Fibroblast of the conjunctiva (primary cell): ENCODE measurements at regions not wholly inside any gene's neighbourhood (a gene's known extent, or its start where the extent isn't known, plus 50 kb on each side); places are given as distances from the start of the nearest gene placed in this dataset.

Experiments used
- DNase-seq: peaks from one replicate; pipeline ENCODE4 v3.0.0-alpha.2; 2010; ENCODE audit warnings: low read depth

GRCh38 chr5:145506185-145506850, 328.8 kb downstream of the PRELID2 start:
- DNase-seq = no peak

- DNase-seq = no peak
These were observed 332.2 kb downstream of the PRELID2 start for GRCh38 chr5:145502906-145503305.

GRCh38 chr5:145500710-145501109, 334.4 kb downstream of the PRELID2 start:
- no peak for DNase-seq

DNA sequence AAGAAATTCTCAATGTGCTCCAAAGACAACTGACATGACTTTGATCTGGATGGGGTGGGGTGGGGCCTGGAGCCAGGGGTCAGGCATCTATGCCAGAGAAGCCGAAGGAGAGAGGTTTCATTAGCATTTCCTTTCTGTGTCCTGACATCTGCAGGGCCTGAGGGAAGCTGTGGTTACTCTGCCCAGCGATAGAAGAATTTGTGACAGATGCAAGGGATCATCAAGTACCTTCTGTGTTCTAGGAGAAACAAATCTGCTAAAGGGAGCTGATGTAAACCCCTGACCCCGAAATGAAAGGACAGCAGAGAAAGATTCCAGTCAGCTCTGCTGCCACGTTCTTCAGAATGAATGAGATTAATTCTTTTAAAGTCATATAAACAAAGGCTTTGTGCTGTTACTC, 335.7 kb downstream of the PRELID2 start:
- peak; percentile 45 for DNase-seq

GRCh38 chr5:145497052-145497451, 338.1 kb downstream of the PRELID2 start:
- DNase-seq = no peak

DNA sequence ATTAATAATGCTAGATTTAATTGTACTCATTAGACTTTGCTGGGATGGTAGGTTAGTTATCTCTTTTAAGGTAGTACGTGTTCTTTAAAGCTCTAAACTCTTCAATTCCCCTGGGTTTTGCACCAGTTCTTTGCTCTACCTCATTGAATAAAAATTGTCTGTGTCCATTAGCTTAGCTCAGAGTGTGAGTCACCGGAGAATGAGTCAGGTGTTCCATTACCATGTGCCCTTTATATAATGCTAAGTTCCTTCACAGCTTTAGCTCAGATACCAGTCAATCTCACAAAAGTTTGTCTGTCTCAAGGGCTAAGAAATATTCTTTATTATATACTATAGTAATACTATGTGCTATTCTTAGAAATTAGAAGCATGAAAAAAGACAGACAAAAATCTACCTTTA, 339.4 kb downstream of the PRELID2 start:
- DNase-seq = peak; percentile 93

DNA sequence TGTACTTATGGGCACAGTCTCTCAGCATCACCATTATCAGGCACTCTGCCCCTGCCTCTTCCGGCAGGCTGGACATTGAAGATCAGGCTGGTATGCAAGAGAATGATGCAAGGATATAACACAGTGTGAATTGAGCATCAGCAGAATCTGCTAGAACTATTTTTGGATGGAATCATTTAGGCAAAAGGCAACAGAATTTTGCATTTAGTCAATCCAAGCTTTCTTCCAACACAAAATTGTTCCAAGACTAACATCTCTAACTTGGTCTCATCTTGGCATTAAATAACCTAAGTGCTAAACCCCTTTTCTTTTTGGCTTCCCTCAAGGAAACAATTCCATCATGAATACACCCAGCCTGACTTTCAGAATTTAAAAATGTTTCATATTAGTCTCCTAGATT, 339.9 kb downstream of the PRELID2 start:
- DNase-seq = peak; percentile 65

DNA sequence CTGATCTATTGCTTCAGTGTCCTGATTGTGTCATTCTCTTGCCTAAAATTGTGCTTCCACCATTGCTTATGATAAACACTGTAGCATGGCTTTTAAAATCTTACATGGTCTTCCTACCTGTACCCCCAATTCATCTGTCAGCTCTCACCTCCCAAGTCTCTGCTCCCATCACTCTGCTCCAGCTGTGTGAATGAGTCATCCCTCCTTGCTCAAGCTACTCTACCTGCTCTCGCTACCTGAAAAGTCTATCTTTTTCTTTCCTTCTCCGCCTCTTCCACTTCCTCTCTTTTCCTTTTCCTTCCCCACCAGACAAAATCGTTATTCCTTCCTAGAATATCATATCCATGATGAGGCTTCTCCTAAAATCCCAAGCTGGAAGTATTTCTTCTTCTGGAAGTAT, 341.7 kb downstream of the PRELID2 start:
- DNase-seq = no peak

- no peak for DNase-seq
These were observed 345.6 kb downstream of the PRELID2 start for GRCh38 chr5:145489516-145489915.

DNA sequence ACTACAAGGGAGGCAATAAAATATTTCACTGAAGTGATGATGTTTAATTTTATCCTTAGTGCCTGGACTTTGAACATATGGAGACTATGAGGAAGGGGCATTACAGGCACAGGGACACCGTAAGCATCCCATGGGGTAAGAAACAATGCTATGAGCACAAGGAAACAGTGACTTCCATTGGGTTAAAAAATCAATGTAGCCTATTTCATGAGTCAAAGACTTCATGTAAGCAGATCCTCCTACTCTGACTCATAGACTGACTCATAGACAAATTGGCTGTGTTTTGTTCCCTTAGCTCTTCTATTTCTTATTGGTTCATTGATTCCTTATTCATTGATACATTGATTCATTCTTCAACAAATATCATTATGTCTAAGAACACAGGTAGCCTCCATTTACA, 351.0 kb downstream of the PRELID2 start:
- no peak for DNase-seq

- DNase-seq = no peak
These were observed 351.9 kb downstream of the PRELID2 start for GRCh38 chr5:145483212-145483611.

DNA sequence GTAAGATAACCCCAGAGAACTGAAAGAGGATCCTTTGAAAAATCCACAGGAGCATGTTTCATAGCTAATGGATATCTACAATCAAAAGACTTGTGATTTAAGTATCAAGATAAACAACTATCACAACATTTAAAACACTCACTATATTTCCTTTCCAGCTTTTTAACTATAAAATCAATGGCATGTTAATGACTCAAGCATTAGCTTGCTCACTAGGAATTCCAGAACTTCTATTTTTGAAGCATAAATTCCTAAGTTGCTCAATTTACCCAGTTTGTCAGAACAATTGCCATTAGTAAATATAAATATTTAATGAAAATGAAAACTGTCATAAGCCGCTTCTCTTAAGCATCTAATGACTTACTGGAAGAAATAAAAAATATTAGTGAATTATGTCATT, 355.3 kb downstream of the PRELID2 start:
- DNase-seq = no peak

- no peak for DNase-seq
These were observed 355.9 kb downstream of the PRELID2 start for GRCh38 chr5:145479271-145479670.

GRCh38 chr5:145478651-145479050, 356.5 kb downstream of the PRELID2 start:
- DNase-seq = no peak

DNA sequence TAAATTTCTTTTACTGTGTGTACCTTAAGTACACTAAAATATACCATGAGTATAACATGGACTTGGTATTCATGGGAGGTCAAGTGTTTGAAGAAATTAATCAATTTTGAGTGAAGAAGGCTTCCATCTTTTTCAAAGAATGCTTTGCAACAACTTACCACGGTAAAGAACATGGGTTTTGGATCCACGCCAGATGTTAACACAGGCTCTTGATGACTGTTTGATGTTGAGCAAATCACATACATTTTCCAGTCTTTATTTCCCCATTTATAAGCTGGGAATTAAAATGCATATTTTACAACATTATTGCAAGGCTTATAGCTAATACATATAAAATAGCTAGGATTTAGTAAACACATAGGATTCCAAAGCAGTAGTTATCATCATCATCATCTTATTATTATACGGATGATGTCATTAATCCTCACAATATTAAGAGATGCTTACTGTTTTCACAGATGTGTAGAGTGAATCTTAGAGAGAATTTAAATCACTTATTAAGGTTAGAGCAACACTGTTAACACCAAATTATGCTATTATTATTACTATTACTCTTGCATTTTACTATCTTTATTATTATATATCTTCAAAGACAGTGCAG, 362.0 kb downstream of the PRELID2 start:
- no peak for DNase-seq

DNA sequence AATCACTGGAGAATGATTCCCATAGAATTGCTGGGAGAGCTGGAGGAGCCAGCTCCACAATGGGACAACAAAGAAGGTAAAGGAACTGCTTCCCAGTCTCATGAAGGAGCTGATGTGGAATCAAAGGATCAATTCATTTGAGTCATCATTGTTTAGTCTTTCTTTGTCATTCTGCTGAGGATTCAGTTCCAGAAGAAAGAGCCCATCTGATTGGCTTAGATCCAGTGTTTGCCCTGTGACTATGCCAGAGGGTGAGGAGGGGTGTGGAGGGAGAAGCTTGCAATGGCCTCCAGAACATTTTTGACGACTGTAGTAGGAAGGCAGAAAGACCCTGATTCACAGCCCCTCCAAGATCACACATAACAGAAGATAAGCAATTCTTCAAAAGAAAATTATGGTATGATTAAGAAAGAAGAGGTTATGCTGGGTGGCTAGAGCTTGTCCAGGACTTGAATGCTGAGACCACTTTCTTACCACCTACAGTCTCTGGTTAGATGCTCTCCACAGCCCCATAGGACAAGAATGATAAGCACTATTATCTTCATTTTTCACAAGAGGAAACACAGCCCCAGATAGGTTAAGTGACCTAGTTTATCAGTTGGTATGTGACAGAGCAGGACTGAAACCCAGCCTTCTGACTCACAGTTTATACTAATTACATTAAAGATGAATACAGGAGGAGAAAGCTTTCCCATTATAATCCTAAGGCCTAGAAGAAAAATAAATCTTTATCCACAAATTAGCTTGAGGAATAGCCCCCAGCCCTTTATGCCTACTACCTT, 363.1 kb downstream of the PRELID2 start:
- no peak for DNase-seq

DNA sequence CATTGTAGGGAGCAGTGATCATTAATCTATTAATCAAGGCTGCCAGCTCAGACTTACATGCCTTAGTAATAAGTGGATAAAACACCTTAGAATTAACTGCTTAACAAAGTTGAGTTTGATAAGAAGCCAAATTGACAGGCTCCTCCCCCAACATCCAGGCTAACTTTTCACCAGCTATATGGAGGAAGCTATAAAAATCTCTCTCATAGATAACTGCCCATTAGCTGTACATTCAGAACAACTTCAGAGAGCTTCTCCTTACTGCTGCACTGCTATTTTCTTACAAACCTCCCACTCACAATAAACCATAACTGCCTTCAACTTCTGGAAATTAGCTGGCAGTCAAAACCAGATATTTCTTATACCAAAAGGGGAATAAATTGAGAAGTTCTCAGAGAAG, 364.1 kb downstream of the PRELID2 start:
- DNase-seq = no peak

GRCh38 chr5:145470396-145470979, 364.7 kb downstream of the PRELID2 start:
- DNase-seq = no peak

GRCh38 chr5:145467446-145467845, 367.7 kb downstream of the PRELID2 start:
- DNase-seq = no peak

- no peak for DNase-seq
These were observed 368.6 kb downstream of the PRELID2 start for GRCh38 chr5:145466533-145466932.

GRCh38 chr5:145465474-145466263, 369.5 kb downstream of the PRELID2 start:
- no peak for DNase-seq

- no peak for DNase-seq
These were observed 371.0 kb downstream of the PRELID2 start for GRCh38 chr5:145464171-145464570.
